A549 (cell line): ENCODE measurements at regions not wholly inside any gene's neighbourhood (a gene's known extent, or its start where the extent isn't known, plus 50 kb on each side); places are given as distances from the start of the nearest gene placed in this dataset.
A peak's percentile ranks its signal among the peaks of the same experiment; 100 is the strongest.

ENCODE experiments used
- ATAC-seq, 2 experiments: fragments of 200-7000 bp in 1 of 2; fragments of >200 bp in 1 of 2; cut with Nextera tagmentation in 1 of 2; cut with Tn5 transposase in 1 of 2; 3 replicates each; pipeline versions ENCODE4 v1.8.0 to v1.9.1; 2018 to 2020; ENCODE audit warnings: mild to moderate bottlenecking in 1 of 2, moderate library complexity in 1 of 2
- CTCF ChIA-PET: fragments of 300-600 bp; sonication (Branson Sonifier 250); formaldehyde crosslinking; extraction: SDS; loops from one replicate; lab custom pipeline; 2021; ENCODE audit warnings: antibody characterized with exemption, inconsistent platforms; lab: Yijun Ruan, JAX
- POLR2A ChIA-PET: fragments of 350-600 bp; formaldehyde crosslinking; extraction: SDS; loops from one replicate; lab custom pipeline; 2021; ENCODE audit warnings: antibody characterized with exemption, inconsistent platforms; lab: Yijun Ruan, JAX
- DNase-seq, 2 experiments: peaks; one replicate each; pipeline versions ENCODE4 v3.0.0 to v3.0.0-alpha.2; 2011 to 2016; ENCODE audit warnings: low read depth in 1 of 2, low spot score in 1 of 2
- FAIRE-seq: peaks from 2 replicates; lab custom pipeline; 2011; peaks lifted over from hg19 to GRCh38; lab: Jason Lieb, UNC
- H3K27ac ChIP-seq, 2 experiments: fragments of >200 bp; sonication (Bioruptor Twin); formaldehyde crosslinking; 3 replicates each; pipeline ENCODE4 v1.5.1; 2016 to 2017
- H3K4me1 ChIP-seq: fragments of >200 bp; sonication (Bioruptor Twin); formaldehyde crosslinking; 3 replicates; pipeline ENCODE4 v1.6.1; 2016
- H3K4me2 ChIP-seq: fragments of >200 bp; sonication (Bioruptor Twin); formaldehyde crosslinking; 3 replicates; pipeline ENCODE4 v1.6.1; 2016
- H3K4me3 ChIP-seq: fragments of >200 bp; sonication (Bioruptor Twin); formaldehyde crosslinking; 3 replicates; pipeline ENCODE4 v1.5.1; 2016
- H3K9me3 ChIP-seq: fragments of >200 bp; sonication (Bioruptor Twin); formaldehyde crosslinking; 3 replicates; pipeline ENCODE4 v1.6.1; 2016
- CBX2 ChIP-seq: fragments of 200-600 bp; sonication (generic); IDR thresholded peaks from 2 replicates; pipeline ENCODE4 v1.6.1; 2016; ENCODE audit warnings: low read depth, mild to moderate bottlenecking, borderline replicate concordance
- CHD4 ChIP-seq: fragments of 200-600 bp; sonication (generic); IDR thresholded peaks from 2 replicates; pipeline ENCODE4 v1.6.1; 2016; ENCODE audit warnings: antibody characterized with exemption, mild to moderate bottlenecking, borderline replicate concordance
- EHF ChIP-seq: fragments of 250-450 bp; sonication (Bioruptor Pico); IDR thresholded peaks from 2 replicates; pipeline ENCODE4 v1.5.0; 2020; ENCODE audit warnings: mild to moderate bottlenecking
- EHMT2 ChIP-seq: fragments of 200-600 bp; sonication (generic); IDR thresholded peaks from 2 replicates; pipeline ENCODE4 v1.6.1; 2016; ENCODE audit warnings: antibody characterized with exemption, low read depth, mild to moderate bottlenecking, moderate library complexity
- EP300 ChIP-seq, 2 experiments: fragments of >200 bp; sonication (Bioruptor Twin); formaldehyde crosslinking; IDR thresholded peaks; 2 replicates in 1 of 2; 3 replicates in 1 of 2; pipeline ENCODE4 v1.6.1; 2016 to 2017
- ESRRA ChIP-seq: fragments of 150-350 bp; IDR thresholded peaks from 2 replicates; pipeline ENCODE4 v1.6.1; 2014; ENCODE audit warnings: mild to moderate bottlenecking, low read length, borderline replicate concordance
- FOSB ChIP-seq: fragments of 250-450 bp; sonication (Bioruptor Pico); IDR thresholded peaks from 2 replicates; pipeline ENCODE4 v1.5.0; 2020; ENCODE audit warnings: mild to moderate bottlenecking, moderate library complexity
- FOSL2 ChIP-seq, 2 experiments: fragments of 450-650 bp in 1 of 2; fragments of >200 bp in 1 of 2; sonication (Bioruptor Twin) in 1 of 2; formaldehyde crosslinking; IDR thresholded peaks; 2 replicates each; pipeline versions ENCODE4 v1.5.0 to v1.6.1; 2016 to 2020; ENCODE audit warnings: mild to moderate bottlenecking in 1 of 2, moderate library complexity in 1 of 2
- GATA3 ChIP-seq: IDR thresholded peaks from 2 replicates; pipeline ENCODE4 v1.6.1; 2012; ENCODE audit warnings: borderline replicate concordance
- HDAC2 ChIP-seq: fragments of 200-600 bp; sonication (generic); IDR thresholded peaks from 2 replicates; pipeline ENCODE4 v1.6.1; 2016
- HOXA7 ChIP-seq: fragments of 250-450 bp; sonication (Bioruptor Pico); IDR thresholded peaks from 2 replicates; pipeline ENCODE4 v1.5.0; 2020; ENCODE audit warnings: mild to moderate bottlenecking, moderate library complexity
- HOXB5 ChIP-seq: fragments of 250-450 bp; sonication (Bioruptor Pico); IDR thresholded peaks from 2 replicates; pipeline ENCODE4 v1.5.0; 2020; ENCODE audit warnings: mild to moderate bottlenecking, moderate library complexity
- JUN ChIP-seq, 2 experiments: fragments of >200 bp; sonication (Bioruptor Twin); formaldehyde crosslinking; IDR thresholded peaks; 2 replicates in 1 of 2; 3 replicates in 1 of 2; pipeline ENCODE4 v1.6.1; 2016 to 2017
- MAZ ChIP-seq: fragments of 150-350 bp; IDR thresholded peaks from 2 replicates; pipeline ENCODE4 v1.6.1; 2014; ENCODE audit warnings: antibody characterized with exemption, low read depth, low read length, borderline replicate concordance
- MYC ChIP-seq: IDR thresholded peaks from 2 replicates; pipeline ENCODE4 v1.6.1; 2012; ENCODE audit warnings: mild to moderate bottlenecking, inconsistent platforms, low read length, improper control_type of control experiment, borderline replicate concordance
- NPAS2 ChIP-seq: fragments of 250-450 bp; sonication (Bioruptor Pico); IDR thresholded peaks from 2 replicates; pipeline ENCODE4 v1.8.0; 2022; ENCODE audit warnings: mild to moderate bottlenecking, moderate library complexity, borderline replicate concordance
- PHF8 ChIP-seq: fragments of 200-600 bp; sonication (generic); IDR thresholded peaks from 2 replicates; pipeline ENCODE4 v1.6.1; 2016; ENCODE audit warnings: low read depth, mild to moderate bottlenecking, antibody characterized with exemption, moderate library complexity, borderline replicate concordance
- RCOR1 ChIP-seq: fragments of 150-350 bp; IDR thresholded peaks from 2 replicates; pipeline ENCODE4 v1.6.1; 2014; ENCODE audit warnings: antibody characterized with exemption, low read length, low read depth
- RFX5 ChIP-seq: fragments of 450-650 bp; IDR thresholded peaks from 2 replicates; pipeline ENCODE4 v1.7.1; 2014; ENCODE audit warnings: antibody characterized with exemption, mild to moderate bottlenecking, moderate library complexity
- SREBF2 ChIP-seq: fragments of 450-650 bp; IDR thresholded peaks from 2 replicates; pipeline ENCODE4 v1.6.1; 2014; ENCODE audit warnings: mild to moderate bottlenecking, moderate library complexity
- TP53 ChIP-seq: fragments of 250-450 bp; sonication (Bioruptor Pico); IDR thresholded peaks from 2 replicates; pipeline ENCODE4 v1.5.0; 2021; ENCODE audit warnings: mild to moderate bottlenecking, moderate library complexity
- ZNF302 ChIP-seq: fragments of 250-450 bp; sonication (Bioruptor Pico); IDR thresholded peaks from 2 replicates; pipeline ENCODE4 v1.9.0; 2021; ENCODE audit warnings: inconsistent platforms, mild to moderate bottlenecking, moderate library complexity
- WGBS: methylation state at CpG from one replicate; pipeline ENCODE4 v1.1.6; 2017; ENCODE audit errors: missing lambda C conversion rate; 5-methylcytosine and 5-hydroxymethylcytosine counted together
- TF ChIP-seq, protein P1 (sequence below): fragments of >200 bp; sonication (Bioruptor Twin); formaldehyde crosslinking; IDR thresholded peaks from 2 replicates; pipeline ENCODE4 v1.6.1; 2016
- TF ChIP-seq, protein P2 (sequence below): fragments of >200 bp; sonication (Bioruptor Twin); formaldehyde crosslinking; IDR thresholded peaks from 3 replicates; pipeline ENCODE4 v1.6.1; 2016
- TF ChIP-seq, protein P3 (sequence below): fragments of 250-450 bp; sonication (Bioruptor Pico); IDR thresholded peaks from 2 replicates; pipeline ENCODE4 v1.5.0; 2020; ENCODE audit warnings: low read depth, mild to moderate bottlenecking, moderate library complexity
- TF ChIP-seq, protein P4 (sequence below): IDR thresholded peaks from 2 replicates; pipeline ENCODE4 v1.6.1; 2012
- TF ChIP-seq, protein P5 (sequence below): fragments of 150-350 bp; IDR thresholded peaks from 2 replicates; pipeline ENCODE4 v1.6.1; 2014; ENCODE audit warnings: low read depth, mild to moderate bottlenecking, low read length

DNA sequence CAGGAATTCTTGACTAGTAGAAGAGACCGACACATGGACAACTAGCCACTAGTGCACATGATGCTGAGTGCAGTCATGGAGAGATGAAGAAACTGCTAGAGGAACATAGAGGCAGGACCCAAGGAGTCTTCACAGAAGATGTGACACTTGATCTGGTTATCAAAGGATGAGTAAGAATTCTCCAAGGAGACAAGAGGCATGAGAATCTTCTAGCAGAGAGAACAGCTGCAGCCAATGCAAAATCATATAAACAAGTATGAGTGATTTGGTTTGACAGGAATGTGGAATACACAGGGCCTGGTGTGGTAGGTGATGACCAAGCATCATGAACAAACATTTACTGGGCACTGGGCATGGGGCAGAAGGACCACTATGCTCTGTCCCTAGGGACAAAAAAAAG lies 140.9 kb upstream of the CTTNBP2NL start:
- Histone ChIP-seq H3K27ac (no peak overlapping the region), H3K4me3 (no peak overlapping the region), H3K9me3 (no peaks in the 10 kb centered on the region), H3K4me1 (peaks cover 11% of the 10 kb centered on the region; the same call in 2 of the 3 replicates), H3K4me2 (no peak overlapping the region)
- TF ChIP-seq ZNF302 (CRISPR knock-in tag) (no peak), MAZ (no peak), RCOR1 (no peak), MYC (no peak), EHF (CRISPR knock-in tag) (no peak), ESRRA (no peak), SREBF2 (no peak), TP53 (CRISPR knock-in tag) (no peak)
- CTCF ChIA-PET, result no interaction called here
- FAIRE-seq (no peak), DNase-seq (peak in 1 of 2 experiments; percentile 21), ATAC-seq (peak; percentile 46 to 56; a peak in 3 of 6 replicates)
- WGBS, result 58% methylated on average over 1 of the region's 1 CpG
- POLR2A ChIA-PET, result no interaction called here

DNA sequence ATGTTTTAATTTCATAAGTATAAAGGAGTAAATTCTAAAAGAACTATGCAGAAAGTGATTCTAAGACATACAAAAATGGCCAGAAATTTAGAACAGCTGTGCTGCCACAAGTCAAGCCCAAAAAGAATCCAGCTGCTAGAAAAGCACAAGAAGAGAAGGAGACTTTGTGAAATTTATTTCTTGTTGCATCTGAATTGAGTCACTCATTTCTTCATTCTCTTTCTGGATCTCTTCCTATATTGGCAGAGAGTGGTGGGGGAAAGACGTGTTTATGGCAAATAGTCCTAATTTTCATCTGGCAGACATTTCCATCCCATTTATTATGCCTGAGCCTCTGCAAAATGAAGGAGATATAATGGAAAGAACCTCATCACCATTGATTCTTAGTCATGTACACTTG lies 139.6 kb upstream of the CTTNBP2NL start:
- no peak for ATAC-seq
- H3K4me1 ChIP-seq, result peaks cover 8% of the 10 kb centered on the region; the same call in 2 of the 3 replicates
- H3K9me3 ChIP-seq, result no peaks in the 10 kb centered on the region
- no peak for TF ChIP-seq EHMT2
- TF ChIP-seq RFX5, result no peak
- TF ChIP-seq, protein P1, sequence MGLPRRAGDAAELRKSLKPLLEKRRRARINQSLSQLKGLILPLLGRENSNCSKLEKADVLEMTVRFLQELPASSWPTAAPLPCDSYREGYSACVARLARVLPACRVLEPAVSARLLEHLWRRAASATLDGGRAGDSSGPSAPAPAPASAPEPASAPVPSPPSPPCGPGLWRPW, result no peak
- TF ChIP-seq CHD4, result no peak
- TF ChIP-seq JUN (IDR thresholded peaks at IDR 0.05), result no peak
- no peak for TF ChIP-seq NPAS2 (CRISPR knock-in tag)
- TF ChIP-seq HOXB5 (CRISPR knock-in tag), result no peak
- POLR2A ChIA-PET, result no interaction called here
- no peak overlapping the region for H3K27ac ChIP-seq
- 22% methylated on average over 1 of the region's 1 CpG for WGBS
- H3K4me2 ChIP-seq, result no peak overlapping the region
- no peak for DNase-seq
- no peak for FAIRE-seq
- CTCF ChIA-PET, result no interaction called here
- H3K4me3 ChIP-seq, result no peak overlapping the region

DNA sequence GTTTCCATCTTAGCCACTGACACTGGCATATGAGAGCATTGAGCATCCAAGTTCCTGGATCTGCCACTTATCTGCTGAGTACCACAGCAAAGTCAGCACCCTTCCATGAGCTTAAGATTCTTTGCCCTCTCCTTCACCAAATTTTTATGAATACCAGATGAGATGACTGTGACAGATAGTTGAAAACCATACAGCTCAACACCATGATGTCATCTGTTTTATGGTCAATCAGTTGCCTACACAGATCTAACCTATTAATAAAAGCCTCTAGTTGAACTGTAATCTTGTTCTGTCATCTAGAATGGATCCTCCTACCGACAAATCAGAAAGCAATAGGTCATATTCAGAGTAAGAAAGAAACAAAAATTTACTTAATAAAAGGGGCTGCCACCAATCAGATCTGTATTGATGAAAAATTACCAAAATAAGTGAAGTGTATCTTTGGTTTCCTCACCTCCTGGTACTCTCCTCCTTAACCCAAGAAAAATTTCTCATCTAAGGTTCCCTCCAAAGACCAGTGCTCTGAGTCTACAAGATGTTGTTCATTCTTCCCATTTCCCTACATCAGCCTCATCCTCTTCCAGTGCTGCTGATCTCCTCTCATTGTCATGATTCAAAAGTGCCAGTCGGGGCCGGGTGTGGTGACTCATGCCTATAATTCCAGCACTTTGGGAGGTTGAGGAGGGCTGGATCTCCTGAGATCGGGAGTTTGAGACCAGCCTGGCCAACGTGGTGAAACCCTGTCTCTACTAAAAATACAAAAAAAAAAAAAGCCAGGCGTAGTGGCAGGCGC lies 138.8 kb upstream of the CTTNBP2NL start:
- Histone ChIP-seq H3K4me3 (no peak overlapping the region), H3K4me1 (peaks cover 2% of the 10 kb centered on the region; the same call in 2 of the 3 replicates), H3K4me2 (no peak overlapping the region), H3K27ac (no peak overlapping the region), H3K9me3 (no peaks in the 10 kb centered on the region)
- no peak for TF ChIP-seq SREBF2
- no peak for TF ChIP-seq PHF8
- TF ChIP-seq HOXA7, result no peak
- no peak for TF ChIP-seq GATA3
- TF ChIP-seq HDAC2, result no peak
- no peak for TF ChIP-seq EHF (CRISPR knock-in tag)
- TF ChIP-seq FOSB (CRISPR knock-in tag), result no peak
- TF ChIP-seq, protein P2, sequence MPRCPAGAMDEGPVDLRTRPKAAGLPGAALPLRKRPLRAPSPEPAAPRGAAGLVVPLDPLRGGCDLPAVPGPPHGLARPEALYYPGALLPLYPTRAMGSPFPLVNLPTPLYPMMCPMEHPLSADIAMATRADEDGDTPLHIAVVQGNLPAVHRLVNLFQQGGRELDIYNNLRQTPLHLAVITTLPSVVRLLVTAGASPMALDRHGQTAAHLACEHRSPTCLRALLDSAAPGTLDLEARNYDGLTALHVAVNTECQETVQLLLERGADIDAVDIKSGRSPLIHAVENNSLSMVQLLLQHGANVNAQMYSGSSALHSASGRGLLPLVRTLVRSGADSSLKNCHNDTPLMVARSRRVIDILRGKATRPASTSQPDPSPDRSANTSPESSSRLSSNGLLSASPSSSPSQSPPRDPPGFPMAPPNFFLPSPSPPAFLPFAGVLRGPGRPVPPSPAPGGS, result no peak
- TF ChIP-seq, protein P3, sequence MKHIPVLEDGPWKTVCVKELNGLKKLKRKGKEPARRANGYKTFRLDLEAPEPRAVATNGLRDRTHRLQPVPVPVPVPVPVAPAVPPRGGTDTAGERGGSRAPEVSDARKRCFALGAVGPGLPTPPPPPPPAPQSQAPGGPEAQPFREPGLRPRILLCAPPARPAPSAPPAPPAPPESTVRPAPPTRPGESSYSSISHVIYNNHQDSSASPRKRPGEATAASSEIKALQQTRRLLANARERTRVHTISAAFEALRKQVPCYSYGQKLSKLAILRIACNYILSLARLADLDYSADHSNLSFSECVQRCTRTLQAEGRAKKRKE (CRISPR knock-in tag), result no peak
- no peak for TF ChIP-seq CBX2
- no peak for TF ChIP-seq EHMT2
- no peak for TF ChIP-seq FOSL2 (IDR thresholded peaks at IDR 0.05)
- TF ChIP-seq FOSL2 (CRISPR knock-in tag; IDR thresholded peaks at IDR 0.05), result no peak
- TF ChIP-seq, protein P4, sequence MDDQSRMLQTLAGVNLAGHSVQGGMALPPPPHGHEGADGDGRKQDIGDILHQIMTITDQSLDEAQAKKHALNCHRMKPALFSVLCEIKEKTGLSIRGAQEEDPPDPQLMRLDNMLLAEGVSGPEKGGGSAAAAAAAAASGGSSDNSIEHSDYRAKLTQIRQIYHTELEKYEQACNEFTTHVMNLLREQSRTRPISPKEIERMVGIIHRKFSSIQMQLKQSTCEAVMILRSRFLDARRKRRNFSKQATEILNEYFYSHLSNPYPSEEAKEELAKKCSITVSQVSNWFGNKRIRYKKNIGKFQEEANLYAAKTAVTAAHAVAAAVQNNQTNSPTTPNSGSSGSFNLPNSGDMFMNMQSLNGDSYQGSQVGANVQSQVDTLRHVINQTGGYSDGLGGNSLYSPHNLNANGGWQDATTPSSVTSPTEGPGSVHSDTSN, result no peak
- no peak for TF ChIP-seq HOXB5 (CRISPR knock-in tag)
- no peak for TF ChIP-seq EP300 (IDR thresholded peaks at IDR 0.05)
- TF ChIP-seq RFX5, result no peak
- TF ChIP-seq MAZ, result no peak
- no peak for TF ChIP-seq ESRRA
- TF ChIP-seq, protein P5, sequence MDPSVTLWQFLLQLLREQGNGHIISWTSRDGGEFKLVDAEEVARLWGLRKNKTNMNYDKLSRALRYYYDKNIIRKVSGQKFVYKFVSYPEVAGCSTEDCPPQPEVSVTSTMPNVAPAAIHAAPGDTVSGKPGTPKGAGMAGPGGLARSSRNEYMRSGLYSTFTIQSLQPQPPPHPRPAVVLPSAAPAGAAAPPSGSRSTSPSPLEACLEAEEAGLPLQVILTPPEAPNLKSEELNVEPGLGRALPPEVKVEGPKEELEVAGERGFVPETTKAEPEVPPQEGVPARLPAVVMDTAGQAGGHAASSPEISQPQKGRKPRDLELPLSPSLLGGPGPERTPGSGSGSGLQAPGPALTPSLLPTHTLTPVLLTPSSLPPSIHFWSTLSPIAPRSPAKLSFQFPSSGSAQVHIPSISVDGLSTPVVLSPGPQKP, result no peak
- no peak for ATAC-seq
- FAIRE-seq, result no peak
- 20% methylated on average over 7 of the region's 7 CpGs for WGBS
- CTCF ChIA-PET, result no interaction called here
- POLR2A ChIA-PET, result no interaction called here
- DNase-seq, result no peak
